NCI-H2029 treated with DMSO at 0.1 percent for 48 hours (cell line): ENCODE measurements at regions not wholly inside any gene's neighbourhood (a gene's known extent, or its start where the extent isn't known, plus 50 kb on each side); places are given as distances from the start of the nearest gene placed in this dataset.

Experiments used
- DNase-seq: peaks from one replicate; lab custom pipeline; 2025; lab: John Stamatoyannopoulos, UW

- DNase-seq, result no peak
Measured at GRCh38 chr3:194279701-194280360, 71.3 kb downstream of the CPN2 start.

DNA sequence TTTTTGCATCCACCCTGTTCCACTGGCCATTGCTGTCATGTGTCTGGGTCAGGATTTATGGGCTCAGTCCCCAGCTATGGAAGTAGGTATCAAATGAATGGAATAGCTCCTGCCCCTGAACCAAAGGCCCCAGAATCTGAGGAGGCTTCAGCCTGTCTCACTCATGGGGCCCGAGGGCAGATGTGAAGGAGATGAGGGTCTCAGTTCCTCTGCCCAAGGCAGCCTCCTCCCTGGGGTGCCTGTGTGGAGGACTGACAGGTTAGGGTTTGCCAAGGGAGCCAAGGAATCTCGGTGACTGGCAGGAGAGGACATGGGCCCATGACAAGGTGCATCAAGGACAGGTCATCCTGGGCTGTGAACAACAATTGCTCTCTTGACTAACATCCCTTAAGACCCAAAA is 70.4 kb downstream of the CPN2 start:
- no peak for DNase-seq

DNA sequence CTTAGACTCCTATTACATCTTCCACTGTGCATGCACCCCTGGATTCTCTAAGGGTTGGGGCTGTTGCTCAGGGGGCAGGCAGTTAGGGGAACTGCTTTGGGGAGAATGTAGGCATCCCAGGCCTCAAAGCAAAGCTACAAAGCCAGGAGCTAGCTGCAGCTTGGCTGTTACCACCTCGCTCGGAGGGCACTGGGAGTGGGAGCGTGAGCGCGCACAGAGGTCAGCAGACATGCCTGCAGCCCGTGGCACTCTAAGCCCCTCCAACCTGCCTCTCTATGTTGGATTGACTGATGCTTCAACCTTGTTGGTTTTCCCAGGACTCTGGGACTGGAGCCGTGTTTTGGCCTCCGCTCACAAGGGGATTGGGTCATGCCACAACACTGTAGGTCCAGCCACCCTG is 69.8 kb downstream of the CPN2 start:
- DNase-seq, result no peak

- no peak for DNase-seq
Measured at GRCh38 chr3:194281766-194282165, 69.4 kb downstream of the CPN2 start.

GRCh38 chr3:194282436-194283122 is 68.5 kb downstream of the CPN2 start:
- DNase-seq, result no peak

DNA sequence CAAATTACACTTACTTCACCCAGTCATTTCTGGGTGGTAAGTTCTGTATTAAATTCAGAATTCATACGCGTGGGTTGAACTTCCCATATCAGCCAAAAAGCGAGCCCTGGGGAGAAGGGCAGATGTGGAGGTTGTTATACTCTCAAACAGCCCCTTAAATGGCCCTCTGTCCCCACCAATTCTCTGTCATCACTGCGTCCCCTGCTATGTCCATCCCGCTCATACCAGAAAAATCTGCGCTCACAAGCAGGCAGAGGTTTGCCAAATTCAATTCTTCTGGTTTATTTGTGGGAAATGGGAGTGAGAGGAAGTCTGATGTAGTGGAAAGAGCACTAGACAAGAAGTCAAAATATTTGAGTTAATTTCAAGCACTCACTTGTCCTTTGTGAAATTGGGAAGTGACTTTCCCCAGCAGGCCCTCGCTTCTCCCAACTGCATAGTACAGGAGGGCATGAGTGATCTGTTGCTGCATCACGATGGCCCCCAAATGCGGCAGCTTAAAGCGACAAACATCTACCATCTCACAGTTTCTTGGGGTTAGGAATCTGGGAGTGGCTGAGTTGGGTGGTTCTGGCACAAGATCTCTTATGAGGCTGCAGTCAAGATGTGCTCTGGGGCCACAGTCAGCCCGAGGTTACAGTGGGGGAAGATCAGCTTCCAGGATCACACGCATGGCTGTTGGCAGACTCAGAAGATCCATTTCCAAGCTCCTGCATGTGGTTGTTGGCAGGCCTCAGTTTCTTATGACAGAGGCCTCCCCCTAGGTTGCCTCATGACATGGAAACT is 67.7 kb downstream of the CPN2 start:
- DNase-seq, result no peak

GRCh38 chr3:194284351-194284750 is 66.8 kb downstream of the CPN2 start:
- DNase-seq, result no peak

DNA sequence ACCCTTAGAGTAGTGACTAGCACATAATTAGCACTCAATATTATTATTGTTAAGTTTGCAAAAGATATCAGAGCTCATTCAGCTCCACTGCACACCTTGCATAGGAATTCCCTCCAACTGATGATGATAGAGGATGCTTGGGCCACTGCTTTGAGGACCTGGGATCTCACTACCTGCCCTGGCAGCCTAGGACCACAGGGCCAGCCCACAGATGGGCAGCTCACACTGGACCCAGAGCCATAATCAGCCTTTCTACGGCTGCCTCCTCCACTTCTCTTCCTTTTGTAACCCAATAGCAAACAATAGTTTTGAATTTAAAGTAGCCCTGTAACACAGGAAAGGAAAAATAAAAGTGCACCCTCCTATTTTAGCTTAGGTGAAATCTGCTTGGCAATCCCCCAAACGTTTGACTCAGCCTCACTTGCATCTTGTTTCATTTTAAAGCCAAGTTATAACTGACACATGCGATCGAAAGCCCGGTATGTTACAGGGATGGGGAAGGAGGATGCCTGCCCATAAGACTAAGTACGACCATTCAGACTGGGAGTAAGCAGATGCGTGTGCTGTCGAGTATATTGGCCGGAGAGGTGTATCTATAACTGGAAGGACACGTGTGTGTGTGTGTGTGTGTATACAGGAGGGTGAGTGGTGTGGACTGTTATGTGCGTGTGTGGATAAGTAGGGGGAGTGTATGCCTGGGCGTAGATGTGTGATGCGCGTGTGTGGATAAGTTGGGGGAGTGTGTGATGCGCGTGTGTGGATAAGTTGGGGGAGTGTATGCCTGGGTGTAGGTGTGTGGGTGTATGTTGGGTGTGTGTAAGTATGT is 65.9 kb downstream of the CPN2 start:
- no peak for DNase-seq

GRCh38 chr3:194285850-194286197 is 65.3 kb downstream of the CPN2 start:
- DNase-seq, result no peak

DNA sequence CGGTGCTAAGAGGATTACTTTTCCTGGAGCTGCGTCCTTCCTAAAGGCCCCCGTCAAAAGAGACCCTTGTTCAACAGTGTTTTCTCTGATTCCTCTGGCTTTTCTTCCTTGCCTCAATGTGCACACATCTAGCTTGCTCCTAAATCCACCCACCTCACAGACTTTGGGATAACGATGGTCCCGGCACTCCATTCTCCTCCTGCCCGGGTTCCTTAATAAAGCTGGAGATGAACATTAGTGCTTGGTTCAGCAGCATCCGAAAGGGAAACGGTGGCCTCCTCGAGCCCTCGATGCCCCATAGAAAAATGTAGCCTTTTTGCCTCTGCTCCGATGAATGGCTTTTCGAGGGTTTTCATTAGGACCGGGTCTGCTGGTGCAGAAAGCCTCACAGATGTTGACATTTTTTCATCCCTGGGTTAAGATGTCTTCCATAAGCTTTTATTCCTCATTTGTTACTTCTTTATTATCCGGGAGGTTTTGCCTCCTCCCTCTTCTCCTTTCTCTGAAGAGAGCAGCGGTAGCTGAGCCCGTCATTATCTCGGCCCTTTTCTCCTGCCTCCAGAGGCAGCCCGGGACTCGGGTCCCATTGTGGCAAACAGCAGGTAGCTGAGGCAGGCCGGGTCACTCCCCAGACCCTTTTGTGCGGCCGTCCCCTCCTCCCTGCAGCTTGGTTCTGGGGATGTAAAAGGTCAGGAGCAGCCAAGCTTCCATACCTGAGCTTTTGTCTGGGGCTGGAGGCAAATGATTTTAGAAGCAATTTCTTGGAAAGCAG is 64.6 kb downstream of the CPN2 start:
- no peak for DNase-seq

DNA sequence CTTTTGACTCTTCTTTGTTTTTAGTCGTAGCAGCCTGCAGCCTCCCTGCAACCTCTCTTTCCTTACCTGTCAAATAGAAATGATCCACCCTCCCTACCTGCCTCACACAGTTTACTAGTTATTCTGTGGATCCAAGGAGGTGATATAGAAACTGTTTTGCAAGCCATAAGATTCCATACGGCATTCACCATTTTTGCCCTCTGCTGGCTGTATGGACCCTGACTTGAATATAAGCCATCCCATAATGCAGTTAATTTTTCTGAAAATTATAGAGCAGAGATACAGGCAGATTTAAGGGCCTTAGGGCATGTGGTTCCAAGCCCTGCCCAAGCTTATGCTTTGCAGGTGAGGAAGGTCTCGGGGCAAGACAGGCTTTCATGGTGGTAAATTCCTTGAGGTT is 63.8 kb downstream of the CPN2 start:
- DNase-seq, result no peak

- no peak for DNase-seq
Measured at GRCh38 chr3:194287977-194288706, 63.0 kb downstream of the CPN2 start.
